RPMI8226 (cell line): ENCODE measurements at regions not wholly inside any gene's neighbourhood (a gene's known extent, or its start where the extent isn't known, plus 50 kb on each side); places are given as distances from the start of the nearest gene placed in this dataset.
A peak's percentile ranks its signal among the peaks of the same experiment; 100 is the strongest.
"Not testable (repeated sequence)": the region's sequence is repeated elsewhere in the genome, so short reads cannot be mapped to it uniquely, and the experiment has no call there.

Source experiments
- DNase-seq: peaks from one replicate; pipeline ENCODE4 v3.0.0-alpha.2; 2015

DNA sequence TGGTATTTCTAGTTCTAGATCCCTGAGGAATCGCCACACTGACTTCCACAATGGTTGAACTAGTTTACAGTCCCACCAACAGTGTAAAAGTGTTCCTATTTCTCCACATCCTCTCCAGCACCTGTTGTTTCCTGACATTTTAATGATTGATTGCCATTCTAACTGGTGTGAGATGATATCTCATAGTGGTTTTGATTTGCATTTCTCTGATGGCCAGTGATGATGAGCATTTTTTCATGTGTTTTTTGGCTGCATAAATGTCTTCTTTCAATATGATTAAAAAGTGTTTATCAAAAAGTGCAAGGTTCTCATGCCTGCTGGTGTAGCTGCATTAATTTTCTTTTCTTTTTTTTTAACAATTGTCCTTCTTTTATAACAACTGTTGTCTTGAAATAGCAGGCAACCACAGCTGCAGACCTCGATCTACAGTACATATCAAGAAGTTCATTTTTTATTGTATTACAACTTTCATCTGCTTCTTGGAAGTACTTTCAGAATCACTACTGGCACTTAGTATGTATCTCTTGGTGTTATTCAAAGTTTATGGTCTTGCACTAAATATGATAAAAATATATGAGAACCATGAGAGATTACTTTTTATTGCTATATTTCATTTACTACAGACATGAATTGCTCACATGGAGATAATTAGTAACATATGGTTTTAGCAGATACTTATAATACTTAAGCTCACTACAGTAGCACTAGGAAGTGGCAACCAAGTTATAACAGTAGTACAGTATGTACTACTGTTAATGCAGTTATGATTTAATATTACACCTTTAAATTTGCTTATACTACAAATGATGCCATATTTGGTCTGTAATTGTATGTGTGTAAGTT, 358.0 kb downstream of the ETV1 start:
- not testable (repeated sequence) for DNase-seq

DNA sequence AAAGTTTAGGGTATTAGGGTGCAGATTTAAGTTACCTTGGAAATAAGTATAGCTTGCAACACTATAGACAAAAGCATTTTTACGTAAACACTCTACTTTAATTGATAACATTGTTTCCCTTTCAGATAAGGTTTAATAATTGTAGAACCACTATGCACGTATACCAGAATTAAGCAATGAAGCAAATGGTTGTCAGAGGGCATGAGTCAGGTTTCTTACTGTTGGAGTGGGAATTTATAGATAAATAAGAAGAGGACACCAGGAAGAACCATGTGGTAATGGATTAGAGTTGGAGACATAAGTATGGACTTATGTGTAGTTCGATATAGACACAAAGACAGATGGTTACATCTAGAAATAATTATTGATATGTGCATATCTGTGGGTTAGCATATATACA, 355.6 kb downstream of the ETV1 start:
- no peak for DNase-seq

DNA sequence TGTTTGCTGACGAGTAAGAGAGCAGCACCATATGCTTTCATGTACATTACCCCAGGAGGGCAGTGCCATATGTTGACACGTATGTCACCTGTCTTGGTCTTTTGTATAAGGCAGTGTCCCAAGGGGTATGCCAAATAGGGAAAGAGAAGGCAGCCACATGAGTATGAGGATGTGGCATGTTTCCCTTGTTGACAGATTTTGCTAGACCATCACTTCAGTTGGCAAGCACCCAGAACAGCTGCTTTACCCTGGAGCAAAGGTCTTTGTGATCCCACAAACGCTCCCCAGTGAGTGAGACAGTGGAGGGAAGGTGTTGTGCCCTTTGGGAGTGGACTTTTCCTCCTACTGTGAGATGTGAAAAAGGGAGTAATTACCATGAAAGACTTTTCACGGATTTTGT, 350.1 kb downstream of the ETV1 start:
- peak; percentile 10 for DNase-seq

DNA sequence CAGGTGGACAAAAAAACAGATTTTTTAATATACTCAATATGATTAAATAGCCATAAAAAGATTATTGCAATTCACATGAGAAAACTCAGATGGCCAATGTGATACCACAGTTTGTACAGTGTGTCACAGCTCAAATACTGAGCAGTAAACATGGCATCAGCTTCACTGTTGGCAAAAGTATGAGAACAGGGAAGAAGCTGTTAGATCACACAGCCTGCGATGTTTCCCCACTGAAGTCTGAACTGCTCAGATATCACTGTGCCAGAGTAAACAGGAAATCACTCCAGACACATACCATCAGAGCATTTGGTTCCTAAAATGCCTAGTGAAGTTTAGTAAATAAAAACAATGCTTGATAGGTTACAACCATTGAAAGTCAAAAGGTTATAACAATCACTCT, 347.8 kb downstream of the ETV1 start:
- DNase-seq: no peak

DNA sequence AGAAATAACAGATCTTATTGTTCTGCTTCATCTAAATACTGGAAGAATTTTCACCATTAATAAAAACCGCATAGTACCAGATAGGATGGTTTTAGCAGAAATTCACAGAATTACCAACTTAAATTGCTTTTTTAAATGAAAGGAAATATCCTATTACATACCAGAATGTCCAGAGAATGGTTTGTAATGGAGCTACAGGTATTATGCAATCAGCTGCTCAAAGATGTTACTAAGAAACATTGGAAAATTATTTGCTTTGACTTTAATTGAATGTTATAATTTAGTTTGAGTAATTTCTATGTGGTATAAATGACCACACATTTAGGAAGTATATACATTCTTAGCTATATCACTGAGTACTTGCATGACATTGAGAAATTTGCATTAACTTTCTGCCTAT, 338.3 kb downstream of the ETV1 start:
- DNase-seq: no peak

DNA sequence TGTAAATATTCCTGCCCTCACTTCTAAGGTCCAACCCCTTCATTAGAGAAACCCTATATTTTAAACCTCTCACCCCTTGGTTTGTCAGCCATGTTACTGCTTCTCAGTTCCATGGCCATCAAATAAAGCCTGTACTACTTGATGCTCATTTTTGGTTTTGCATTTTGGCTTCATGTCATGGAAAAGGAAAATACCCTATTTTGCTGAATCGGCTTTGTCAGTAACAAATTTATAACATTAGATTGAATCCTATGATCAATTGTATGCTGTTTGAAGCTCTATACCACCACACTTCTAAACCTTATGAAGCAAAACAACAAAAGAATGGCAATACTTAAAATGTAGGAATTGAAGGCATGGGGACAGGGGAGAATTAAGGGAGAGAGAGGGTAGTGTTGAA, 333.1 kb downstream of the ETV1 start:
- no peak for DNase-seq

DNA sequence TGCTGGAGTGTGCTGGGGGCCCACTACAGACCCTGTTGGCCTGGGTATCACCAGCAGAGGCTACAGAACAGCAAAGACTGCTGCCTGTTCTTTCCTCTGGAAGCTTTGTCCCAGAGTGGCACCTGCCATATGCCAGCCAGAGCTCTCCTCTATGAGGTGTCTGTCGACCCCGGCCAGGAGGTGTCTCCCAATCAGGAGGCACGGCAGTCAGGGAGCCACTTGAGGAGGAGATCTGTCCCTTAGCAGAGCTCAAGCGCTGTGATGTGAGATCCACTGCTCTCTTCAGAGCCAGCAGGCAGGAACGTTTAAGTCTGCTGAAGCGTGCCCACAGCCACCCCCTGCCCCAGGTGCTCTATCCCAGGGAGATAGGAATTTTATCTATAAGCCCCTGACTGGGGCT, 316.2 kb downstream of the ETV1 start:
- no peak for DNase-seq

DNA sequence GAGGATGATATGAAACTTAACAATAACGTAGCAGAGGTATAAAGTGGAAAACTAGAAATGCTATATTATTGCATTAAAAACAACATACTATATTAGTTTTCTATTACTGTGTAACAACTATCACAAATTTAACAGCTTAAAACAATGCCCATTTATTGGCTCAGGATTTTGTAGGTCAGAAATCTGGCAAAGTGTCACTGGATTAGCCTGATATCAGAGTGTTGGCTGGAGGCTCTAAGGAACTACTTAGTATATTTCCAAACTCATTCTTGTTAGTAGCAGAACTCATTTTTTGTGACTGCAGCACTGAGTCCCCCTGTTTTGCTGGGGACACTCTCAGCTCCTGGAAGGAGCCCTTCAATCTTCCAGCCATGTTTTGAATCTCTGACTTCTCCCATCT, 306.8 kb downstream of the ETV1 start:
- no peak for DNase-seq

DNA sequence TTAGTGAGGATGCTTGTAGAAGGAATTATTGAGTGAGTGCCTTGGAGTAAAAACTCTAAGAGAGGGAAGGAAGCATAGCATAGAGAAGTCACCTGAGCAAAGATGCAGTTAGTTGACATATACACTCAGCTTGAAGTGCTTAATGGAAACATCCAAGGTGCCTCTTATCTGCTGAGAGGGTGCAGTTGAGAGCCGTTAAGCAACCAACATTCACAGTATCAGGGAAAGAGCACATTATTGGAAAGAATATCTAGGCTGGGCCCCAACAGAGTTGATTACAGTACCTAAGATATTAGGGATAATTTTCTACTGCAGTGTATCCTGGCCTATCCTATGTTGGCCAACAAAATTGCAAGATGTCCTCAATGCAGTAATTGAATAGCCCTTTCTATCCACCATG, 302.0 kb downstream of the ETV1 start:
- DNase-seq: no peak

DNA sequence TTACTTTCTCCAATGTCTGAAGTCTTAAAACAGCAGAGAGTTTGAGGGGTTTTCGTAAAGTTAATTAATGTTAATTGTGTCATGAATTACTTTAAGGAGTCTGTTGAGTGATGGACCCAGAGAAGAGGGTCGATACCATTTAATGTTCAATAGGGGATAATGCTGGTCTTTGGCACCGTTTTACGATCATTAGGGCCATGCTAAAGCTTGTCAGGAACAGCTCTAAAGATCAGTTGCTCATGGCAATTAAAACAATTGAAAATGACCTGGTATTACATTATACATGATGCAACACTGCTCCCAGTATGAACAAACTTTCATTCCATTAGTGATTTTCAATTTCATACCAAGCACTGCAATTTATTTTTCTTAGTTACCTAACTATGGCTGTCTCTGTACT, 296.9 kb downstream of the ETV1 start:
- DNase-seq: no peak

DNA sequence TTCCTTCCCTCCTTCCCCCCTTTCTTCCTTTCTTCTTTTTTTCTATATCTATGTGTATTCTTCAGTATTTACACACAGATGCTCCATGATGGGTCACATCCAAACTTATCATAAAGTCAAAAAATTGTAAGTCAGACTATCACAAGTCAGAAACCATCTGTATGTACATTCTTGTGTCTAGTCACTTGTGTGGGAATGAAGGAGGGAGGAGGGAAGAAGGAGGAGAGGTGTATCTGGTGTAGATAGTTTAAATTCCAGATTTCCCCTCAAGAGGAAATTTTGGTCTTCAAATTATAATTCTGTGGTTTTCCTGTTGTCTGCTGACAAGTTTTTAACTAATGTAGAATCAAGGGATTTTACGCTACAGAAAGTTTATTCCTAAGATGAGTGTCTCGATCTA, 287.2 kb downstream of the ETV1 start:
- DNase-seq: no peak

DNA sequence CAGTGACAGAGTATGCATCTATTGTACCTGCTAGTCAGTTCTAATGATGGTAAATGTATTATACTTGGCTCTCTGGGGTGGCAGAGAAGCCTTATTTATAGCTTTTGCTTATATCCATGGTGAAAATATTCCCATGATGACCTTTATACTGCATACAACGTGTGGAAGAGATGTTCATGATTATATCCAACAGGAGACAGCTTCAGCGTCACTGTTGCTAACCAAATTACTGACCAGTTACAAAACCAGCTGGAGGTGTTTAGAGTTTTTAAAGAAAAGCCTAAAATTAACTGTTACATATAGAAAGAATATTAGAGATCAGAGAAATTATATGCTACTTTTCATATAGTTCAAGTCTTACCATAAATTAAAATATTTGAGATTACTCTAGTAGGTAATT, 280.8 kb downstream of the ETV1 start:
- DNase-seq: no peak

DNA sequence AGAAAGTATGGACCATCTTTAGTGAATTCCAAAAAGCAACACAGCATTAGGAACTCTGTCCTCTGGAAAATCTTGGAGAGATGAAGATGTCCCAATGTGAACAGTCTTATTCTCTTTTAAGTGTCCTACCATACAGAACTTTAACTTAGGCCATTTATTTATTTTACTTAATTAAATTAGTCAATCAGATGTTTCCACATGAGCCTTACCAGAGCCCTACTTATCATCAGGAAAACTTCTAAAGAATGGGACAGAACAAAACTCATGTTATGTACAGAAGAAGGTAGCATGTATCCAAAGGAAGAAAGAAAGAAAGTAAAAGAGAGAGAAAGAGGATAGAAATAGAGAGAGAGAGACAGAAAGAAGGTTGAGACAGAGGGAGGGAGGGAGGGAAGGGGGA, 276.4 kb downstream of the ETV1 start:
- no peak for DNase-seq

DNA sequence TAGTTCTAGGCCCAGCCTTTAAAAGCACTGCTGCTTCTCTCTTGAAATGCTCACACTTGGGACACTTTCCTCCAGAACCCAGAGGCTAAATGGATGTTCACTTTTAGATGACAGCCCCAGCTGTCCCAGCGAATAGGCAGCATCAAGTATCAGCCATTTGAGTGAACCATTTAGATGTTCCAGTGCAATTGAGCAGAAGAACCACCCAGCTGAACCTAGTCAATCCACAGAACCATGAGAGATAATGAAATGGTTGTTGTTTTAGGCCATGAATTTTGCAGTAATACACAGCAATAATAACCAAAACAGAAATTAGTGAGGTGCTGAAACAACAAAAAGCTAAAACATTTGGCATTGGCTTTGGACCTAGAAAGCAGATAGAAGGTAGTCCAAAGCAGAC, 273.9 kb downstream of the ETV1 start:
- no peak for DNase-seq

DNA sequence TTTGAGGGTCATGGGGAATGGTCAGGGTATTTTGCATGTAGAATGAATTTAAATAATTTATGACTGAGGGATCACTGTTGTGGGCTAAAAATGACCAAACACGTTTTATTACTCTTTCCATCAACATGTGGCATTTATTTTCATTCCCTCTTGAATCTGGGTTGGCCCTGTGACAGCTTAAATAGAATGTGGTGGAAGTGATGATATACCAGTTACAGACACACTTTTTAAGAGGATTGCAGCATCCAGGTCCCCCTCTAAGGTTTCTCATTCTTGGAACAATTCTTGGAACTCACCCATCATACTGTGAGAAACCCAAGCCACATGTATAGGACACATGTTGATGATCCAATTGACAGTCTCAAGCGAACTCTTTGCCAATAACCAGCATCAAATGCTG, 272.4 kb downstream of the ETV1 start:
- DNase-seq: no peak

DNA sequence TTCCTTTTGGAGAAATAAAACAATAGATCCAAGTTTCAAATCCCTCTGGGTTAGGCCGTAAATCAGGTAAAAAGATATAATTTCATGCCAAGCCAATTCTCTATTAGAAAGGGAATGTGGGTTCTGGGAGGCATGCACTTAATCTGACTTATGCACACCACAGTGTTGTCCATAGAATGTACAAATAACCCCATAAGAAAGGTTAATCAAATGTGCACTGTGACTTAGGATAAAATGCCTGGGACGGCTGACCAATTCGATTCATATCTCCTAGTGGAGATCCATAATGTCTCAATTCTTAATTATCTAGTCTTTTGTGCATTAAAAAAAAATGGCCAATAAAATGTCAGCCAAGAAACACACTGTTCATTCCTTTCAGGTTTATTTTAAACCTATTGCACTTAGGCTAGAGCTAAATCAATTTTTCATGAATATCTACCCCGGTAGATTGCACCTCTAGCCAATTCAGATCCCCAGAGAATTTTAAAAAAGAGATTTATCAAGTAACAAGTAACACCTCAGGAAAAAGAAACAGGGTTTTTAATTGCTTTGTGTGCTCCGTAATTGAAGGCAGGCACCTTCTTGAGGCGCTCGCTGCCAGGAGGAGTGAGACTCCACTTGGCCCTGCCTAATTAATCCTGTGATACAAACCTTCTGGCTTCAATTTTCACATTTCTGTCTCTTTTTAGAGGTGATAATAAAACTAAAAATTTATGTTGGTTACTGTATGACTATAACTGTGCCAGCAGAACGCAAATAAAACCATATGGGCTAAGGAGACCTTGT, 265.1 kb downstream of the ETV1 start:
- DNase-seq: no peak

DNA sequence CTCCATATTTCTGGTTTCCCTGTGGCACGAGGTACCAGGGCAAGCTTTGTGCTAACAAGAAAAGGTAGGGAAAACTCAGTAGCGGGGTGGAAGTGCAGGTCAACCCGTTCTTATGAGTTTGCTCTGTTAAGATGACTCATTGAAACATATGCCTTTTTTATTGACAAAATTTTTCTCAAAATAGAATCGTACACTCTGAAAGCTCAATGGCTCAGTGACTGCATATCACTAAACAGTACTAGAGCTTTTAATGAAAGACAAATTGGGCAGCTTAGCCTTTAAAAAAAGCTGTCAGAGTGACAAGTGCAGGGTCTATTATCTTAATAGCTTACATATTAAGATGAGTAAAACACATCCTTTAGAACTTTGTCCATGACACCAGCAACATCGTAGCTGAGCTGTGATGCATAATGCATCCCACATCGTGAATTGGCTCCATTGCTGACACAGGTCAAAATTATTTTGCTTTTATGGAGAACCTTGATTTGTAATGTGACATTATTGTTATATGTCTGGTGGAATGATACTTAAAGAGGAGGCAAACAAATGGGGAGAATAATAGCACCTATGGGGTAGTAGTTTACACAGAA, 264.4 kb downstream of the ETV1 start:
- DNase-seq: no peak

DNA sequence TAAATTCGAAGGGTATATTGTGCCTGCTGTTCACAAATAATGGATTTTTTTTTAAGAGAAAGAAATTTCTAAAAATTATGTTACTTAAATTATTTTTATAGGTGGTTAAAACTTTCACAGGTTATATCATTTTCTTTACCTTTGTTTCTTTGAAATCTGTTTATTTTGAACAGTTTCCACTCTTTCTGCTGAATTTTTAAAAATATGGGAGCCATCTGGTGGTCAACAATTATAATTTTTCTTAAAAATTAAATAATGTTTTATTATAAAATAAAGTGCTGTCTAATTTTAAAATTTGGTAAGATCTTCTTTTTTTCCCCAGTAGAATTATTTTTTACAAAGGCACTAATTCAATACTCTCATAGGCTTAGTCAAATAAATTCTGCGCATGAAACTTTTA, 263.9 kb downstream of the ETV1 start:
- DNase-seq: no peak

DNA sequence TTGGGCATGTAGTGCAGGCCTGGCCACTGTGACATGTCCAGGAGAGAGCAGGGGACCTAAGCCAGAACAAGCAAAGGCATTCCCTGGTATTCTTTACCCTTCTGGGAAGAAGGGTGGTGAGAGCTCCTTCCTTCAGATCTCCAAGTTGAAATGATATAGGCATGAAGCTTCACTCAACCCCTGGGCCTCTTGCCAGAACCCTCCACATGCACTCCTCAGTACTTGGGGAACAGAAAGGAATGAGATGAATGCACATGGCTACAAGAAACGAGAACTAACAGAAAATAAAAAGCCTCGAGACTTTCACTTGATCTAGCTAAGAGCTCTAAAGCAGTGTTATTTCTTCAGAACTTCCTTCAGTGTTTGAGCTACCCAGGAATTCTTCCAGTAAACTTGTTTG, 262.2 kb downstream of the ETV1 start:
- no peak for DNase-seq

DNA sequence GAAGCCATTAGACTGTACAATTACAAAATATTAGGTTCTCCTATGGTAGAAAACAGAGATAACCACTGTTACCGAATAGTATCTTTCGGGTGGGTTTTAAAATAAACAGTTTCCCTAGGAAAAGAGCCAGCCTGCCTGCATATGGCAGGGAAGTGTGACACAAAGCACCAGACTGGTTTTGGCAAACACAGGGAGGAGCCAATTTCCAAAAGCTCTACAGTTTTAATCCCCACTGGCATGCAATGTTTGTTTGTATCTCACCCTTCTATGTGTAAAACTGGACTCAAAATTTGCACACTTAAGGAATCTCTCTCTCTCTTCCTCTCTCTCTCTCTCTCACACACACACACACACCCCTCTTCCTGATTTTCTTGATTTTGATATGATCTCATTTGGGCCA, 261.7 kb downstream of the ETV1 start:
- DNase-seq: no peak

DNA sequence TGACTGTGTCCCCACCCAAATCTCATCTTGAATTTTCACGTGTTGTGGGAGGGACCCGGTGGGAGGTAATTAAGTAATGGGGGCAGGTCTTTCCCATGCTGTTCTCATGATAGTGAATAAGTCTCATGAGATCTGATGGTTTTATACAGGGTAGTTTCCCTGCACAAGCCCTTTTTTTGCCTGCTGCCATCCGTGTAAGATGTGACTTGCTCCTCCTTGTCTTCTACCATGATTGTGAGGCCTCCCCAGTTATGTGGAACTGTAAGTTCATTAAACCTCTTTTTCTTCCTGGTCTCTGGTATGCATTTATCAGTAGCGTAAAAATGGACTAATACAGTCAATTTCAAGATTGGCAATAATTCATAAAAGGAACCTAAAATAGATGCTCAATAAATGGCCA, 261.0 kb downstream of the ETV1 start:
- DNase-seq: not testable (repeated sequence)

DNA sequence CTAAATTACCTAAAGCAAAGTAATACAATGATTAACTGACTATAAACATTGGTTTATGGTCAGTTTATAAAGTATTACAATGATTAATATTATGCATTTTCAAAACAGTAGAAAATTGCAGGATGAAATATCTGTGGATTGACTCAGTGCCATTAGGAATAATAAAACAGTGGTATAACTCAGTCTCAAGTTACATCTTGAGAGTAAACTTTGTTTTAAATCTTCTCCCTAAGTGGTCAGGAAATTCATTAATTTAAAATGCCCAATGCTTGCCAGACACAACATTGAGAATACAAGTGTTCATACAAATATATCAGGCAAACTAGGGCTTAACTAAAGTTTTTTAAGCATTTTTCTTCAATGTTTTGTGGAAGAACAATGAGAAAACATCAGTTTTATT, 257.8 kb downstream of the ETV1 start:
- DNase-seq: no peak

DNA sequence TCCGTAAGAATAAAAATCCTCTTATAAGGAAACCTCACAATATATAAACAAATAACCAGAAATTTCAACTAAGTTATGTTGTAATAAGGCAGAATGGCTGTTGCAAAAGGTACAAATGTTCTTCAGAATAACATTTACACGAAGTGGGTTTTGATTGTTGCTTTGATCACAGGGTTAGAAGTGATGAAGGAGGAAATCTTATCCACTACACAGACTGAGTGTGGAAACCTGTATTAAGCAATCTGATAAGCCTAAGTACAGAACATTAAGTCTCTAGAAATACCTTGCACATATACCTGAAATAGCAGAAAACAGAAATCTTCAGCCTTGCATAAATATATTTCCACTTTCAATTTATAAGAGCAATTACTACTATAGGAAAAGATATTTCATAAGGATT, 251.9 kb downstream of the ETV1 start:
- no peak for DNase-seq

DNA sequence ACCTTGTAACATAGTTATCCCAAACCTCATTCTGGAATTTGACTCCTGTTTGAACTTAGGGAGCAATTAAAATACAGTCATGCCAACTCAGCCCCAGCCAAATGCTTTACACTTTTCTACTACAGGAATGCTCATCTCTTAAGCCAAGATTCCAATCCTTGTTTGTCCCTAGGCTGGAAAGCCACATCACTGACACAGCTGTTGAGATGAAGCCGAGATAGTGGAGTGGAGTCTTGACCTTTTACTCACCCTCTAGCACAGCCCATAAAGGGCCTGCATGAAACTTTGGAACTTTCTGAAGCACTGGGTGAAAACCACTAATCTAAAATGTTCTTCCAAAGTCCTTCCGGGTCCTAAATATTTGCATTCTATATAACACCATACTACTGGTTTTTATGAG, 247.3 kb downstream of the ETV1 start:
- DNase-seq: no peak
